ENCODE measurements at regions not wholly inside any gene's neighbourhood (a gene's known extent, or its start where the extent isn't known, plus 50 kb on each side); places are given as distances from the start of the nearest gene placed in this dataset.
"Not testable (repeated sequence)": the region's sequence is repeated elsewhere in the genome, so short reads cannot be mapped to it uniquely, and the experiment has no call there.

DNA sequence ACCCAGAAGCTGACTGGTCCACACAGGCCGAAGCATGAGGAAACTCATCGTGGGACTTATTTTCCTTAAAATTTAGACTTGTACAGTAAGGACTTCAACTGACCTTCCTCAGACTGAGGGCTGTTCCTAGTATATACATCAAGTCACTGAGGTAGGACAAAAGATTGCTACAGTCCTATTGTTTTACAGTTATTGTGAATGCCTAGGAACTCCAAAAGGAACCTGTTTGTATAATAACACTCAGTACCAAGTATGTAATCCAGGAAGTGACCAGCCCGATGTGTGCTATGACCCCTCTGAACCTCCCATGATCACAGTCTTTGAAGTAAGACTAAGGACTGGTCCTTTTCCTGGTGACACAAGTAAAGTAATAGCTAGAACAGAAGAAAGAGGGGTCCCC is 136.3 kb downstream of the RELL1 start:
- TF ChIP-seq EZH2 (IDR thresholded peaks at IDR 0.05; ENCODE audit: borderline replicate concordance, low read length); CTCF (conservative IDR thresholded peaks at IDR 0.05 in 1 of 2, IDR thresholded peaks at IDR 0.05 in 1 of 2; ENCODE audit: extremely low read depth in 1 of 2, insufficient read depth in 1 of 2, low read depth in 1 of 2, low read length in 2 of 2): not testable (repeated sequence)
